Epidermal melanocyte (primary cell): ENCODE measurements at regions not wholly inside any gene's neighbourhood (a gene's known extent, or its start where the extent isn't known, plus 50 kb on each side); places are given as distances from the start of the nearest gene placed in this dataset.

Source experiments
- DNase-seq: peaks from one replicate; pipeline ENCODE4 v3.0.0; 2011; ENCODE audit warnings: low spot score; ENCODE audit not compliant: insufficient read length

DNA sequence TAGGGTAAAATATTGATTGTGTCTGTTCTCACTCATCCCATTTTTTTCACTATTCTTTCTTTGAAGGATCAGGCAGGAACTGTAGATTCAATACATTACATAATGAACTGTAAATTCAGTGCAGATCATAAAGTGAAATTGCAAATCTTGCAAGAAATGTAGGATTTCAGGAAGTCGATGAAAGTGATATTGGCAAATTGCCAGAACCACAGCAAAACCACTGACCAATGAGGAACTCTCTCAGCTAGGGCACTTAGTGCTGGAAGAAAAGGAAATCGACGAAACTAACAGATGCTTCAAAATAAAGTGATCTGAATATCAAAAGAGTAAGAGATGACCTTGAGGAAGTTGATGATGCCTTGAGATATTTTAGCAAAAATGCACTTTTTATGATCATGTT lies 157.6 kb downstream of the AACS start:
- no peak for DNase-seq

DNA sequence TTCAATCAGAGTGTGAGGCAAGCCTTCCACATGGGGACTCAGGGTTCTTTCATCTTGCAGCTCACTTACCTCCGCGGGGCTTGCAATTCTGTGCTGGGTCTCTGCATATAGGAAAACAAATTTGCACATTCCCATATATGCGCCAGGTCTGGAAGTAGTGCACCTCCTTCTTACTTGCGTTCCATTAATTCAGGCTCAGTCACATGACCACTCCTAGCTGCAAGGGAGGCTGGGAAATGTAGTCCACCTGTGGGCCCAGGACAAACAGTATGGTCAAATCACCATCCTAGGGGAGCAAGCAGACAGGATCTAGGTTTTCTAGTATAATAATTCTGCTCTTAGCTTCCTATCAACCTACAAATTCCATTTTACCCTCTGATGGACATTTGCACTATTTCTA lies 160.4 kb downstream of the AACS start:
- DNase-seq = no peak

DNA sequence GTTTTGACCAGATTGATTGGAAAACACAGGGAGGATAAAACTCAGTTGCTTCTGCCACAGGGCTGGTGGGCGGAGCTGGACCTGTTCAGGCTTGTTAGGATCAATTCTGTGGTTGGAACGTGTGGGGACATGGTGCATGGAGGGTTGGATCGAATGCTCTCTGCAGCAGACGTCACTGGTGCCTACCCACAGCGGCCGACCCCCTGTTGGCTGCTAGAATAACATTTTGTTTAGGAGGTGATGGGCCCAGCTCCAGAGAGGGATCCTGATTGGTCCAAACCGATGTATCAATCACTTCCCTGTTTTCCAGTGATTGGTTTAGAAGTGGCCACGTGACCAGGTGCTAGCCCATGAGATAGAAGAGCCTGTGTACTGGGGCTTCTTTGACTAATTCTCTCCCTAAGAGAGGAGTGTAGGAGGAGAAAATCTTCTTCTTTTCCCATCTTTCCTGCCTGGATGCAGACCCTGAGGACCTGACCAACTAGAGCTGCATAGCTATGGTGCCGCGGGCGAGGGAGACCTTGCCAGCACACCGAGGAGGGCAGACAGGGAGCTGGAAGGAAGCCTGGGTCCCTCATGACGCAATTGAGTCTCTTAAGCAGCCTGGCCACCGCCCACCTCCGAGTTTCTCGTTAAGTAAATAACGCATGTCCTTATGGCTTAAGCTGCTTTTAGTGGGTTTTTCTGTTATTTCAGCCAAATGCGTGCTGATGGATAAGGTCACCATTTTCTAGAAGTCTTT lies 163.5 kb downstream of the AACS start:
- DNase-seq = no peak

DNA sequence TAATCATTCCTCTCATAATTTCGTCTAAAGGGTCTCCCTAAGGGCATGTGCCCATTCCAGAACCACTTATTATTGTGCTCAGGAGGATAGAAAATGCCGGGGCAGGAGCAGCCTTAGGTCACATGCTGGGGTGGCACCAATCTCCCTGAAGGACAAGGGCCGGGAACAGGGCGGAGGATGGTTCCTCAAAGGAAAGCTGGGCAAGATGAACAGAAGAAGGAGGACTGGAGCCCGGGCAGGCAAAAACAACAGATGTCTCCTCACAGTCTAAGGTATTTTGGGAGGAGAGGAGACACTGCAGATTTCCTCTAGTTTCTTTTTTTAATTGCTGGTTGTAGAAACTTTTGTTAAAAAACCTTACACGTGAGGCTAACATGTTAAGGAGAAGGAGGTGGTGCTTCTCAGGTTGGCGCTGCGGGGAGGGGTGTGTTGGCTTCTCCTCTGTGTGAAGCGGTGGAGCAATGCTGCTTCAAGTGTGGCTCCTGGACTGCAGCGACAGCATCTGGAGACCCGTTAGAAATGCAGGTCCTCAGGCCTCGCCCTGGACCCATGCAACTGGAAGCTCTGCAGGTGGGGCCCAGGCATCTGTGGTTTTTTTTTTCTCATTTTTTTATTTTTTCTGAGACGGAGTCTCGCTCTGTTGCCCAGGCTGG lies 164.8 kb downstream of the AACS start:
- DNase-seq = no peak

DNA sequence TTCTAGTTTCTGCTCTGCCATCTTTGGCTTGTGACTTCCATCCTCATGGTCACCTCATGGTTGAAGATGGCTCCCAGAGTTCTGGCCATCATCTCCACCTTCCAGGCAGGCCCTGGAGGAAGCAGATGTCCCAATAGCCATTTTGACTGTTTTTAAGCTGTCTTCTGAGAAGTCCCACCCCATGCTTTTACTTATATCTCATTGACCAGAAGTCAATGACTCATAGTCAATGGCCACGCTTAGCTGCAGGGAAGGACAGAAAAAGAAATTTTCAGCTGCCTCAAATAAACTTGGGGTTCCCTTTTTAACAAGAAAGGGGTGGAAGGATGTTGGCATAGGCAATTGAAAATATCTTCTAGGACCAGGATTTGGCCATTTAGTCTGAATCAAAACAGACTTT lies 168.1 kb downstream of the AACS start:
- DNase-seq = no peak

DNA sequence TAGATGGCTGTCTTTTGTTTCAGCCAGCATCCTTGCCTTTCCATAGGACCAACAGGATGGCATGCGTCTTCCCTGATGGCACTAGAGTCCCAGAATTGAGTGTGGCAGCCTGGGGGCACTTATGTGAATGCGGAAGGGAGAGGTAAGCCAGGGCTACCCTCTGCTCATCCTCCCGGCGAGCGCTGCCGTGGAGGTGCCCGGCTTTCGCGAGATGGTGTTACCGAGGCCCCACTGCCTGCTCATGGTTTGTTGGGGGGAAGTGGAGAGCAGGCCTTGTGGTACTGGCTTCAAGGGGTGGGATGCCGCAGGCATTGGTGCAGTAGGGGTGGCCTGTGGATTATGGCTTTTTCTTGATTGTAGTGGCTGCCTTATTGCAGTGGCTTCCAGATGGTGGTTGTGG lies 174.3 kb downstream of the AACS start:
- DNase-seq = no peak

DNA sequence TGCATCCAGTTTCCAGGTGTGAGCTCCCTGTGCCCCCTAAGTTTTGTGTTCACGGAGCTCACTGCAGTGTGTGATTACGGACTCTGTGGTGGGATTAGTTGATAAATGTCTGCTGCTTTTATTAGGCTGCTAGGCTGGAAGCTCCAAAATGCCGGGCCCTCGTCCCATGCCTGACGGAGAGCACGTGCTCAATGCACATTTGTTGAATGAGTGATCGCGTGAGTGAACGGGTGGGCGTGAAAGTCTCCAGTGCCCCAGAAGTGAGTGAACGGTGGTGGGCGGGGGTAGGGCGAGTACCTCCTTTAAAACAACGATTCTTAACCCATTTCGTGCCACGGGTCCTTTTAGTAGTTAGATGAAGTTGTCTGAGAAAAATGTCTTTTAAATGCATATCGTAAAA lies 175.5 kb downstream of the AACS start:
- no peak for DNase-seq

DNA sequence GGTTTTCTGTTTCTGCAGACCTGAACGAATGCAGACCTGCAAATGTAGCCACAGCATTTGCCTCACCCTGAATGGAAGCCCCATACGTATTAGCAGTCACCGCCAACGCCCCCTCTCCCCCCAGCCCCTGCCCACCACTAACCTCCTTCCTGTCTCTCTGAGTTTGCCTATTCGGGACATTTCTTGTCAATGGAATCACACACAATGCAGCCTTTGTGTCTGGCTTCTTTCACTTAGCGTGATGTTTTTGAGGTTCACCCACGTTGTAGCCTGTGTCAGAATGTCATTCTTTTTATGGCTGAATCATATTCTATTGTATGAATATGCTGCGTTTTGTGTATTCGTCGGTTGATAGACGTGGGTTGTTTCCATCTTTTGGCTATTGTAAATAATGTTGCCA lies 178.6 kb downstream of the AACS start:
- no peak for DNase-seq

DNA sequence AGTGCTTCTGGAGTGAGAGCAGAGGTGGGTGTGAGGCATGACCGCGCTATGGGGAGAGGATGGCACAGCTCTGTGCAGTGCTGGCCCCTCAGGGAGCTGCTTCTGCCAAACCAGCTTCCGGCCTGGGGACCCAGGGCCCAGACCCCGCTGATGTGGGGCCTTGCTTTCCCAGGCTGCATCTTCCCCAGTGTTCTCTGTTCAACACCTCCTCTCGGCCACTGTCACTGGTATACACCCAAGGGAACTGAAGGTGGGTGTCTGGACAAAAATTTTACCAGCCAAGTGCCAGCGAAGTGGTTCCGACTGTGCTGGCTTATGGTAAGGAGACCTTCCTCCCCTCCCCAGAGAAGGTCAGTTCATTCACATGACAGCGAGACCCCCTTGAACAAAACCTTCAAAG lies 179.1 kb downstream of the AACS start:
- no peak for DNase-seq

DNA sequence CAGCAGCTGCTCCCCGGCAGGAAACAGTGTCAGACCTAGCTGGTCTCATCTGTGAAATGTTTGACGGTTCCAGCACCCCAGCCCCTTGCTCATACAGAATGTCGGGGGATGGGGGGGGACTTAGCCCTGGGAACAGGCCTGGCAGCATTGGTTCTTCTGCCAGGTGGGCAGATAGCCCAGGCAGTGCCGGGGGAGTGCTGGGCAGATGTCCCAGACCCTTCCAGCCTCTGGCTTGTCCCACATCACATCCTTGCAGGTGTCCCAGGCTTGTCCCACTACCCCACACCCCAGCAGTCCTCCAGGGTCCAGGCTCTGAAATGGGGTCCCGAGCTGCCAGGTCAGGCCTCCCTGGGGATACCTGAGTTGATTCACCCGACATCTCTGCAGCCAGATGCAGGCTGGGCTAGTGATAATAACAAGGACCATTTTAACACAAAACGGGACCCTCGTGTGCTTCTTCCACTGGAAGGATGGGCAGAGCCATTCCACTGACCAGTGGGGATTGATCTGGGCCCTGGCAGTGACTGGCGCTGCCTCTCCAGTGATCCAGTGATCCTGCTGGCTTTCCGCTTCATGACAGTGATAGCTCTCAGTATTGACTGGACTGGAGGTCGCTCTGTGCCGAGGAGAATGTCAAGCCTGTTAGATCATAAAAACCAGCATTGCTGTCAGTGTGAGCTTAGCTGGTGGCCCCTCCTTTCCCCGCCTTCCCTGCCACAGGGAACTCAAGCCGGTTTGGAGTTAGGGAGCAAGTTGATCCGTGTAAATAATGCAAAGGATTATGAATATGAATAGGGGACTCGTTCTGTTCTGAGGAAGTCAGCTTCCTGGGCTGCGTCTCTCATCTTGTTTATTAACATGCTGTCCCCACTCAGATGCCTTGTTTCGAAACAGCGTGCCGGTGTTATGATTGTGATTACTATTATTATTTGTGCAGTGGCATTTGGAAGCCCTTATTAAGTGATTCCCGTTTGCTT lies 180.6 kb downstream of the AACS start:
- no peak for DNase-seq

DNA sequence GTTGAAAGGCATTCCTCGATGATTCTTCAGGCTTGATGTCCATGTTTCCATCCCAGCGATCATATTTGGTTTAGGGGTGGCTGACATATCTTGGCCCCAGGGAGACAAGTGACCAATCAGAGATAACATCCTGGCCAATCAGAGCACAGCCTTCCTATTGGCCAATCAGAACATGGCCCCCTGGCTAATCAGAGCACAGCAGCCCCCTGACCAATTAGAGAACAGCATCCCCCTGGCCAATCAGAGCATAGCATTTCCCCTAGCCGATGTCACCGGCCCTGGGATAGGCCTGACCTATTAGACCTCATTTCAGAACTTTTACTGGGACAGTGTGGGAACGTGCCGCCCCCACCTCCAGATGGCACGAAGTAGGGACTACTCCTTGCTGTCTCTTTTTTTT lies 182.2 kb downstream of the AACS start:
- DNase-seq = no peak

DNA sequence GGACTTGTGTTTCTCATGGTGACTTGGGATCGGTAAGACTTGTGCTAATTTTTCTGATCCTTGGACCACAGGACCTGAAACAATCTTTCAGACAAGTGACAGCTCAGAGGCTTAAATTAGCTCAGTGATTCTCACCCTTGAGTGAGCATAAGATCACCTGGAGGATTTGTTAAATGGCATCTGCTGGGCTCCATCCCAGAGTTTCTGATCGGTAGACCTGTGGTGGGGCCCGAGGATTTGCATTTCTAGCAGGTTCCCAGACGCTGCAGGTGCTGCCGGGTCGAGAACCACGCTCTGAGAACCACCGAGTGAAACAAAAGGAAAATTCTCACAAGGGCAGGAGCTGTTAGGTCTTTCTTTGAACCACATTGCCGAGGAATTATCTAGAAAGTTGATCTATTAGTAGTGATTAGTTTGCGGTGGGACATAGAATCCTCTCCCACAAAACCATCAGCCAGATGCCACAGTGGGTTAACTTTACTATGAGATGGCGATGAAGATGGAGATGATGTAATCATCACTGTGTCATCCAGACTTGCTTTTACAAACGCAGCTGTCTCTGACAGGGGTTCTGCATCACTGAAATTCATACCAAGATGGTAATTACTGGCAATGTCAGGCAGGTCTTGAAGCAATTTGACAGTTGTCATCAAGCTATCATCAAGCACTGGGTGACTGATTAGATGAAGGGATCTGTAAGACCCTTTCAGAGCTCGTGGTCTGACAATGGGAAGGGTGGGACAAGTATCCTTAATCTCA lies 184.0 kb downstream of the AACS start:
- no peak for DNase-seq

DNA sequence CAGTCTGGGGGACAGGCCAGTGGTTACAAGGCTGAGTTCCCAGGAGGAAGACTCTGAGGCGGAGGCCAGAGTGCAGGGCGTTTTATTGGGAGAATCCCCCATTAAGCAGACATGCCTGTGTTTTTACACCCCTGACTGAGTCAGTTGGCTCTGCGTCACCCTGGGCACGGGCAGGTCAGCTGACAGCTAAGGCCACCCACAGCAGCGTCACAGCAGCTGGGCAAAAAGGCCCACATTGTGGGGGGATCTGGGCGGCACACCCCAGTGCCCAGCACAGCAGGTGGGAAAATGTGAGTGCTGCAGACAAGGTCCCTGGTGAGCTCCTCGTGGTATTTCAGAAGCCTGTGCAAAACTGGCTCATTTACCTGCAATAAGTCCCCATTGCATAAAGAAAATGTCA lies 184.7 kb downstream of the AACS start:
- DNase-seq = no peak

DNA sequence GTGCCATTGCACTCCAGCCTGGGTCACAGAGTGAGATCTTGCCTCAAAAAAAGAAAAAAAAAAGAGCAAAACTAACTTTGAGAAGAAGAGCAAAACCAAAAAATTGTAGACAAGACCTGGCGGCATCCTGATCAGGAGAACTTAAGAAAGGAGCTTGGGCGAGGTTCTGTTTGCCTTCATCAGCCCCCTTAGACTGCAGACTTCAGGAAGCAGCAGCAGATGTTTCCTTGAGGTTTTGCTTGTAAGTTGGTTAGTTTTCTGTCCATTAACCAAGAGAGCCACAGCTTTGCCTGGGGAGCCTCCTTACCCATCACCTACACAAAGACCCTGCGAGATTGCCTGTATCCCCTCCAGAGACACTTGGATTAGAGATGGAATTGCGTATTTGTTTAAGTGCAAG lies 189.0 kb downstream of the AACS start:
- no peak for DNase-seq

DNA sequence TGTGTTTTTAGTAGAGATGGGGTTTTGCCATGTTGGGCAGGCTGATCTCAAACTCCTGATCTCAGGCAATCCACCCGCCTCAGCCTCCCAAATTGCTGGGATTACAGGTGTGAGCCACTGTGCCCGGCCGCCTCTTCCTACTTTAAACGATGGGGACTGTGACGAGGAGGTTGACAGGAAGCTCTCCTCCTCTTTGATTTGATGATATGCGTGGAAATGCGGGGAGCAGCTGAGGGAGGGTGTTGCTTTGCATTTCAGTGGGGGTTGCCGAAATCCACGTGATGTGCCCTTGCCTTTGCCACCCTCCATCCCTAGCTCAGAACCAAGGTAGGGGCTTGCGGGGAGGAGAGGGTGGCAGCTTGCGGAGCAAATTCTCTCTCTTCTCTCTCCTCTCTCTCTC lies 189.6 kb downstream of the AACS start:
- no peak for DNase-seq

DNA sequence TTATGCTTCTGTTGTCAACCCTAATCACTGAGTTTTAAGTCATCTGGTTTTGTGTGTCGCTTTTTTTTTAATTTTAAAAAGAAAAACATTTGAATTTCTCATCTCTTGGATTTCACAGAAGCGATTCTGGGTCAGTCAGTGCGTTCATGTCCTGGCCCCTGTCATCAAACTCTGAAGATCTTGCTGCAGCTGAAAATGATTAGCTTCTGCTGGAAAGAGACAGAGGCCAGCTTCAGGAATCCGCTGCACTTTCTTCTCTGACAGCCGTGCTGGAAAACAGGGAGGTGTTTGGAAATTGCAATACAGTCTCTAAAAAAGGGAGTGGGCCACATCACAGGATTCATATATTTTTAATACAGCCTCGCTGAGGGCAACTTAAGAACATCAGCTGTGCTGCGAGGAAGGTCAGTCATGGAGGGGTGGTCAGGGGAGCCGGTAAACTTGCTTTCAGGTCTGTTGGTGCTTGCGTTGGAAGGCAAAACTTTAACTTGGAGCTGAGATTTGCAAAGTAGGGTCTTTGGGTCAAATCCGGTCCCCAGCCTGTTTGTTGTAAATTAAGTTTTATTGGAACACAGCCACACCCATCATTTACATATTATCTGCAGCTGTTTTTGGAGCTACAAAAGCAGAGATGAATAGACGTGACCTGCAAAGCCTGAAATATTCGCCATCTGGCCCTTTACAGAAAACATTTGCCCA lies 190.8 kb downstream of the AACS start:
- no peak for DNase-seq

DNA sequence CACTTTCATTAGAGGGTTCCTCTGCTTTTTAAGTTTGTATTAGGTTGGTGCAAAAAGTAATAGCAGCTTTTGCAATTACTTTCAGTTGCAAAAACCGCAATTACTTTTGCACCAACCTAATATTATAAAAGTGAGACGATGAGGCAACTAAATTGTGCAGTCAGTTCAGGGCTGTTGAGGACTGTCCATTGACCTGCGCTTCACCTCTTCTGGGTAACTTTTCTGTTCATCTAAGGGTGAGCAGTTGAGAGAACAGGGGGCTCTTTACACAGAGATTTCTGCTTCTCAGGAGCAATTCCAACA lies 191.3 kb downstream of the AACS start:
- no peak for DNase-seq

DNA sequence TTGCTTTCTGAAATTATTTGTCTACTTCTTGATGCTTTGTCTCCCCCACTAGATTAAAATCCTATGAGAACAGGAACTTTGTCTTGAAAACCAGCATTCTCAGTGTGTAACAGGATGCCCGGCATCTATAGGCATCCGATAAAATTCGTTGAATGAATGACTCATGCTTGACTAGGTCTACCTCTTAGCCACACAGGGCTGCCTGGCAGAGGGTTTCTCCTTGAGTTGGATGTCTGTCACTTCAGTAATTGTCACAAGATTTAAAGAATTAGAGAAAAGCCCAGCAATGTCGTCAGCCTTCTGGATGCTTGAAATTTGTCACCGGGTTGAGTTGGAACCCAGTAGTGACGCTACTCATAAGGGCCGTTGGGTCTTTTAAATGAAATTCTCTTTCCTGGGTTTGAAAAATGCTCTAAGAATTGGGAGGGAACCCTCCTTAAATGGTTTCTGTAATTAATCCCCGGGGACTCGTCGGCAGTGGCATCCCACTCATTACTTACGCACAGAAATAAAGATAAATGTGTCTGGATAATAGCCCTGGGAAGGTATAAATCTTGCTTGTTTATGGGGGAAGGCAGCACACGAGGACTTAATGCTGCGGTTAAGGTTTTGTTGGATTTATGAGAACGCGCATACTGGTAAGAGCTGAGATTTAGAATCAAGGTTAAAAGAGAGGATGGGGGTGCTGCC lies 194.1 kb downstream of the AACS start:
- no peak for DNase-seq

DNA sequence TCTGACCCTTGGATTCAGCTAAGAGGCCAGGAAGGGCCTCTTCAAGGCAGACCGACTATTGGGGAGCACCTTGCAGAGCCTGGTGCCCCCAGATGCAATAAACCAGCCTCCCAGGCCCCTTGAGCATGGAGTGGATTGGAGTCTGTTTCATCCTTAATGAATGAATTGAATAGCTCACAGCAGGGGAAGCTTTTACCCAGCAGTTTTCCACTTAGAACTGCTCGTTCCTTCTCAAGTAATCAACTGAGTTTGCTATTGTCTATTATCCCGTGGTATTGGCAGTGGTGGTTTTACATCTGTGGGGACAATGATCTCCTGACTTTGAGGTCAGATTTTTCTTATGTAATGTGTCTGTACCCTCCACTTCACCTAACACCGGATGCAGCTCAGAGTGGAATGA lies 197.6 kb downstream of the AACS start:
- DNase-seq = no peak

DNA sequence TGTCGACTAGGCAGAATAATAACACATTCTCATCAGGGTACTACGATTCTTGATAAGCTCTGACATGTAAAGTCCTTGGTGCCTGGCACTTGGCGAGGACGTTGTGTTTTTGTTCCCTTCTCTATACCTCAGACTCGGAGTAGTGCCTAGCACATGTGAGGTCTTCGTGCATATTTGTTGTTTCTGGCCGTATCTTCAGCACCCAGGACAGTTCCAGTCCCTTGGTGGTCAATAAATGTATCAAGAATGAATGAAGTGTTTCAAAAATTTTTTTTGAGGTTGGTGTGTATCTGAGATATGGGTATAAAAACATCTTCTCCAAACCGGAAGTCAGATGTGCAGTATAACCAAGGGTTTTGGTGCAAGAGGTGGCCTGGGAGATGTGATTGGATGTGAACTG lies 198.2 kb downstream of the AACS start:
- DNase-seq = no peak

DNA sequence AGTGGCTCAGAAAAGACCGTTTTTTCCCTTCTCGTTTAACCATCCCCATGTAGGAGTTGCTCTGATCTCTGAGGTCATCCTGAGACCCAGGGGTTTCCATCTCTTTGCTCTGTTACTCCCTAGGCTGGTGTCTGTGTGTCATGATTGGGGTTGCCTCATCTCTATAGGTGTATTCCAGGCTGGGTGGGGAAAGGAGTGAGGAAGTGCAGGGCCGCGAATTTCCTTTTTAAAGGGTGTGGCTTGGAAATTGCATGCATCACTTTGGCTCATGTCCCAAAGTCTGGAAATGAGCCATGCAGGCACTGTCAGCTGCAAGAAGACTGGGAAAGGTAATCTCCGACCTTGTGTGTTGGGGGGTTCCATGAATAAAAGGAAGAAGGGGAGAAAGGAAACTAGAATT lies 201.9 kb downstream of the AACS start:
- DNase-seq = no peak
